ENCODE measurements at regions not wholly inside any gene's neighbourhood (a gene's known extent, or its start where the extent isn't known, plus 50 kb on each side); places are given as distances from the start of the nearest gene placed in this dataset.

DNA sequence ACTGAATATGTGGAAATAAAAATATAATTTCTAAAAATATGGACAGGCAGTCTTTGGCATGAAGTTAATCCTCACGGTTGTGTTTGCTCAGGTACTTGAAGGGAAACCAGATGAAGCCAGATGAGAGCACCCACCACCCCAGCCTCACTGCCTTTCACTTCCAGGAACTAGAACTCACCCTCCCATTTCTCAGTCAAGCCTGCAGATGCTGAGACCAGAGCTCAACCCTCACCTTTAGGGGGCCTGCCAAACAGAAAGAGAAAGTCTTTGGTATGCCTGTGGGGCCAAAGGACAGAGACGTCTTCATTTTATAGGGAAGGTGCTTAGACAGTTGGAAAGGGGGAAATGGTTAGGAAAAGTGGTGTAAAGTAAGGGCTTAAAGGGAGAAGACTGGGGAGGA lies 252.8 kb upstream of the PLET1 start:
- DNase-seq (ENCODE audit: low read depth in 3 of 3), result no peak

DNA sequence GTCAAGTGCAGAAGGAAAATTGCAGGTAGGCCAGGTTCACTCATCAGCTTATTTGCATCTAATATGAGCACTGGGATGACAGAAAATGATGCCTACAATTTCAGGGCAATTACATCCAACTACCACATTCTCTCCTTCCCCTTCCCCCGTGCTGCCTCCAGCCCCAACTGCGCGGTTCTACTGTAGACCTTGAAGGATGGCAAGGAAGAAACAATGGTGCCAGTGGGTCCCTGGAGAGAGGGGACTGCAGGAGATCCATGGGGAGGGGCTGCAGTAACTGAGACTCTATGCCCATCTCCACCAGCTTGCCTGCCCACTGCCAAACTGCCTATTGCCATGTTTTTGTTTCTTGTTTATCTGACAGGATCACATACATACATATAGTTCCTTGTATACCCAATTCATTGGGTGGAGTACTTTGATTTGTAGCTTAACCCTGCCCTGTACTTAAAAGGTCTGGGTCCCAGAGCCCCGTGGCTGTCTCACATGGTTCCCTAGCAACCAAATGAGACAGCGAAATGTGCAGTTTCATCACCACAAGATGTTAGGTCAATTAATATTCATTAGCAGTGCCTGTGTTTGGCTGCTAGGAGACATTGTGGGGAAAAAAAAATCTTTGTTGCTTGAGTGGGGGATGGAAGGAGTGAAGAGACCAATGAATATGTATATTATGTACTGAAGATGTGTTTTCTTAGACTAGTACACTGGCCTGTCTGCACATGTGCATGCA lies 253.5 kb upstream of the PLET1 start:
- DNase-seq (ENCODE audit: low read depth in 3 of 3), result no peak

- DNase-seq (ENCODE audit: low read depth in 3 of 3), result no peak
These were observed 255.6 kb upstream of the PLET1 start for GRCh38 chr11:112516261-112516660.

DNA sequence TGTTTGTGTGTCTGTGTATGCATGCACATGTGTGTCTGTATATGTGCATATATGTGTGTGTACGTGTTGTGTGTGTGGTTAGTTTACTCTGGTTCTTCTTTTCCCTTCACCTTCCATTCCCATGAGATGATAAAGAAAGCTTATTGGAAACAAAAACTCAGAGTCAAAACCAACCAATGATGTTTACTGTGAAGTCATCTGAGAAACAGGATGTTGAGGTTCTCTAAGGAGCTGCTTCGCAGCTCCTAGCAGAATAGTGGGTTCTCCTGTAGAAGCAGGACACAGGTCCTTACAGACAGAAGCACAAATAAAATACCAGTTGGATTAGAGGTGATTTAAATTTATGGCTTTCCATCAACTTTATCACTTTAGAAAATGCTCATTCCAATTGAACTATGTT lies 256.1 kb upstream of the PLET1 start:
- DNase-seq (ENCODE audit: low read depth in 3 of 3), result no peak

DNA sequence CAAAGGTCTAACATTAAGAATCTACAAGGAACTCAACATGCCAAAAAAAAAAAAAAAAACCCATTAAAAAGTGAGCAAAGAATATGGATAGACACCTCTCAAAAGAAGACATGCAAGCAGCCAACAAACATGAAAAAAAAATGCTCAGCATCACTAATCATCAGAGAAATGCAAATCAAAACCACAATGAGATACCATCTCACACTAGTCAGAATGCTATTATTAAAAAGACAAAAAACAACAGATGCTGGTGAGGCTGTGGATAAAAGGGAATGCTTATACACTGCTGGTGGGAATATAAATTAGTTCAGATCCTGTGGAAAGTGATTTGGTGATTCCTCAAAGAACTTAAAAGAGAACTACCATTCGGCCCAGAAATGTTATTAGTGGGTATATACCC lies 257.7 kb upstream of the PLET1 start:
- no peak for DNase-seq (ENCODE audit: low read depth in 3 of 3)

DNA sequence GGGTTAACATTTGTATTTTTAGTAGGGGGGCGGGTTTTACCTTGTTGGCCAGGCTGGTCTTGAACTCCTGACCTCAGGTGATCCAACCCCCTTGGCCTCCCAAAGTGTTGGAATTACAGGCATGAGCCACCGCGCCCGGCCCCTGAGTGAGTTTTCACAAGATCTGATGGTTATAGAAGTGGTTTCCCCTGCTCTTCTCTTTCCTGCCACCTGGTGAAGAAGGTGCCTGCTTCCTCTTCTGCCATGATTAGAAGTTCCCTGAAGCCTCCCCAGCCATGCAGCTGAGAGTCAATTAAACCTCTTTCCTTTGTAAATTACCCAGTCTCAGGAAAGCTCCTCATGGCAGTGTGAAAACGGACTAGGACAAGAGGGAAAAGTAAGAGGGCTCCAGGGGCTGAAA lies 259.1 kb upstream of the PLET1 start:
- no peak for DNase-seq (ENCODE audit: low read depth in 3 of 3)

DNA sequence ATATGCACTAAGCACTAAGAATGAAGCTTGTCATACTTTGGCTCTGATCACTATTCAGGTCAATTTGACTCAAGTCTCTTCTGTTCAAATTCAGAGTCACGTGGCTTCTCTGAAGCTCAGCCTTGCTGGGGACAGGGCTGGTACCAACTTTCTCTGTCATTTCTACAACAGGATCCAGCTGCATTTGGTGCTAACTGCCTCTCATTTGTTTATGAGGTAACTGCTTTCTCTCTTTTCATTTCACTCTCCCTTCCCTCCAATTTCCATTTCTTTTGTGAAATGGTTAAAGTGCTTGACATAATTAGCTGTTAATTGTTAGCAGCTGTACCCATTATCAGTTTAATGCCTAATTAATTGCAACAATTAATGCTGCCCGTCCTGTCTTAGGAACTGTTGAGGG lies 259.7 kb upstream of the PLET1 start:
- no peak for DNase-seq (ENCODE audit: low read depth in 3 of 3)

GRCh38 chr11:112522536-112522935 lies 261.9 kb upstream of the PLET1 start:
- no peak for DNase-seq (ENCODE audit: low read depth in 3 of 3)

DNA sequence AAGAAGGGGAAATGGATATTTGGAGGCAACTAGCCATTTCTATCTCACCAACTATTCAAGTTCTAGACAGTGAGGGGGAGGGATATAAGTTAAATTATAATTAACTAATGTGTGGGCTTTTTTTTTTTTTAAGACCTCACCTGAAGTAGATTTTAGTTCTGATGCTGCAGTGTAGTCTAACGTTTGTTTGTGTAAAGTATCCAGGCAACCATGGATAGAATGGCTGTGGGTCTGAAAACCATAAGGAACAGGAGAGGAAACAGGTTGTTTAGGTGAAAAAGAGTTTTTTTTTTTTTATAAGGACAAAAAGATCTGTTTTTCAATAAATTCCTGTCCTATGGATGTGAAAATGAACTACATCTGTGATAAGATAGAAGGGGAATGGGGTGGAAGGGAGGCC lies 262.4 kb upstream of the PLET1 start:
- DNase-seq (ENCODE audit: low read depth in 3 of 3), result no peak

DNA sequence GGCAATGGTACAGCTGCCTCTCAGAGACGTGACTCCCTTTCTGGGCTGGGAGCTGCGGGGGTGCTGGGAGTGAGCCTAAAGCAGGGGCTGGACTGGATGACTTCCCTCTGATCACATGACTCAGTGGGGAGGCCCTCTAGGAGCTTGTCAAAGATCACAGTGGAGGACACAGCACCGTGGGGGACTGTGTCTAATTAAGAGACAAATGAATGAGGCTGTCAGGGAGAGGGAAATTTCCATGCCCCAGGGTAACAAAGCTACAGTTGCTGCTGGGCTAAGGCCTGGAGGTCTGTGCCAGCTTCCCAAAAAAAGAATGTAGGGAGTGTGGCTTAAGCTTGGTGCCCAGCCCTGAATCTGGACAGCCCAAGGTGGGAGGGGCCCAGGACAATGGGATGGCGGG lies 262.8 kb upstream of the PLET1 start:
- no peak for DNase-seq (ENCODE audit: low read depth in 3 of 3)

- DNase-seq (ENCODE audit: low read depth in 3 of 3), result no peak
These were observed 263.3 kb upstream of the PLET1 start for GRCh38 chr11:112523951-112524350.

- DNase-seq (ENCODE audit: low read depth in 3 of 3), result no peak
These were observed 264.1 kb upstream of the PLET1 start for GRCh38 chr11:112524798-112525197.

DNA sequence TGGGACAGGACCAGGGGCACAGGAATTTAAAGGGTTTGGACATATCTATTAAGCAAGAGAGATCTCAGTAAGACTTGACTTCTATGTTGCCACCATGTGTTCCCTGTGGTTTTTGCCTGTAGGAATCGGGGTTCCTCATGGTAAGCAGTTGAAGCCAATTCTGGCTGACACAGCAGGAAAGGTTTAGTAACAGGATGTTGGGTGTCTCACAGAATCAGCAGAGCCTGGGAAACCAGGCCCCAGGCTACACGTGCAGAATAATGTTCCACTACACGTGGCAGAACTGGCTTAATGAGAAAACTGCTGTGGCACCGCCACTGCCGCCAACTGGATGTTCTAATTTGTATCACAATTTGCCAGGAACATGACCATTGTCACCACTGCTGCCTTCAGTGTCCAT lies 264.6 kb upstream of the PLET1 start:
- no peak for DNase-seq (ENCODE audit: low read depth in 3 of 3)

- no peak for DNase-seq (ENCODE audit: low read depth in 3 of 3)
These were observed 265.4 kb upstream of the PLET1 start for GRCh38 chr11:112525844-112526590.

DNA sequence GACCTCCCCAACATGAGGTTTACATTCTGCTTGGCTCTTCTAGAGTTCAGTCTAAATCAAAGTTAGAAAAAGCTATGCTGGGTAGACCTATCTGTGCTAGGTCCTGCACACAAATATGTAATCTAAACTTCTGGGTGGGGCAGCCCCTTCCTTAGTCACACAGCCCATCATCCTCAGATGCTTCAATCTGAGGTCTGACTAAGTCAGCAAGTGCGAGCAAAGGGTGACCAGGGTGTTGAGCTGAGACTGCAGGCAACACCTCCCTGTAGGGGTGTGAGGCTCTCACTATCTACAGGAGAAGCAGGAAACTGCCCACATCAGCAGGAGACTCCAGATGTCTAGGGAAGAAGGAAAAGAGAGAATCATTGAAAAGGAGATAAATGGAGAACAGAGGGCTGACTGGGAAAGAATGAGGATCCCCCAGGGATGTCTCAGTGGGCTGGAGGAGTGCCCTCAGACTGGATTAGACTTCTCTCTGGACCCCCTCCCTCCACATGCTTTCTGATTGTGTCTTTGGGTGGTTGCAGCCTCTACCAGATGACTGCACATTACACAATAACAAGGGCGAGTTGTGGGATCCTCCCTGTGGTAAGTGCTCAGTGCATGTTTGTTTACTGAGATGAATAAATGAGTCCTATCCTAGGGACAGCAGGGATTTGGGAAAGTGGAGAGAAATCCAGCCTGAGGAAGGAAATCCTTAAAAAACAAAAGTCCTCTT lies 266.2 kb upstream of the PLET1 start:
- no peak for DNase-seq (ENCODE audit: low read depth in 3 of 3)

GRCh38 chr11:112529071-112529470 lies 268.4 kb upstream of the PLET1 start:
- DNase-seq (ENCODE audit: low read depth in 3 of 3), result no peak

DNA sequence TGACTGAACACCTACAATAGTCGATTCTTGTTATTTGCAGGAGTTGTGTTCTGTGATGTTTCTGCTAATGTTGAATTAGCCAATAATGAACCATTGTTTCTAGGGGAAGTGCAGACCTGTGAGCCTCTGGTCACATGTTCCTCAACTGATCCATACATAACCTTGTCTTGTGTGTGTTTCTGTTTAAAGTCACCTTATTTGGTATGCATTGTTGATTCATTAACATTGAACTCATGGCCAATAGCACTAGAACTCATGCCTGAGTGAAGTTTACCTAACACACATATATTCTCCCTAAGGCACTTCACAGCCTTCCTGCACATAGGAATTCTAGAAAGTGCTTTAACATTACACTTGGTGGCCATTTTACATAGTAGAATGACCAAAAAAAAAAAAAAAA lies 271.8 kb upstream of the PLET1 start:
- DNase-seq (ENCODE audit: low read depth in 3 of 3), result no peak

DNA sequence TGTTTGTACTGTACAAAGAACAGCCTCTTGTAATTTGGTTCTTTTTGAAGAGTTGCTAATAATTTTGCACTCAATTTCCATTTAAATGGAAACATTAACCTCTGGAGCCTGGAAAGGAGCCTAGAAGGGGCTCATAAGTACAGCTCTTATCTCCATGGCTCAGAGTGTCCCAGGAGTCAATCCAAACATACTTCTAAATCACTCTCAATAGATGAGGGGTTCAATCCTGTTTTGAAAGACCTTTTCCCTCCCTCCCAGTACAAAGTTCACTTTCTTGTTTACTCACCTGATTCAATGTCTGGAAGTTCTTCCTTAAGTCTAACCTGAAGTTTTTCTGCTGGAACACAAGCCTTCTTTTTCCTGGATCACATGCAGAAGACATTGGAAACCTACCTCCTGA lies 273.0 kb upstream of the PLET1 start:
- DNase-seq (ENCODE audit: low read depth in 3 of 3), result no peak

- no peak for DNase-seq (ENCODE audit: low read depth in 3 of 3)
These were observed 273.5 kb upstream of the PLET1 start for GRCh38 chr11:112534208-112534607.

DNA sequence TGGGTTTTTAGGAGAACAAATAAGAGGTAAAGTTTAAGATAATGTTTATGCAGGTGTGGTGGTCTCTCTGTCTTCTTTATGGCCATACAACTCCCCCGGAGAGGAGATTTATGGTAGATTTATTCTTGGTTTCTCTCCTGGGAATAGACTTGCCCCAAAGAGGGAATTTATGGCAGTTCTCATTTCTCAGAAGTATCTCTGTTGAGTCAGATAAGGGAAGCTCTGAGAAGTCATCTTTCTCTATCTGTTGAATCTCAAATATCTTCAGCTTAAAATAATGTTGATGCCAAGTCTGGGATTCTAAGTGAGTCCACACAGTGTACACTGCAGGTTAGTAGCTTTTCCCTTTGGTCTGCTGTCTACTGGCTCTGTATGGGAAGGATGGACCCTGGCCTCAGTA lies 276.4 kb upstream of the PLET1 start:
- no peak for DNase-seq (ENCODE audit: low read depth in 3 of 3)

DNA sequence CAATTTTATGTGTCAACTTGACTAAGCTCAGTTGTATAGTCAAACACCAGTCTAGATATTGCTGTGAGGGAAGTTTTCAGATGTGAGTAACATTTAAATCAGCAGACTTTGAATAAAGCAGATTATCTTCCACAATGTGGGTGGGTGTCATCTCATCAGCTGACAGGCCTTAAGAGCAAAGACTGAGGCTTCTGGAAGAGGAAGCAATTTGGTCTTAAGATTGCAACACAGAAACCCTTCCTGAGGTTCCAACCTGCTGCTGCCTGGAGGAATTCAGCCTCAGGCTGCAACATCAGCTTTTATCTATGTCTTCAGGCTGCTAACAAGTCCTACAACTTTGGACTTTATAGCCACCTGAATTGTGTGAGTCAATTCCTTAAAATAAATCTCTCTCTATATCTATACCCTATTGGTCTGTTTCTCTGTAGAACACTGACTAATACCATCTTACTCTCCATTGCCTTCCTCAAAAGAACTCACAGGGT lies 277.2 kb upstream of the PLET1 start:
- DNase-seq (ENCODE audit: low read depth in 3 of 3), result no peak

DNA sequence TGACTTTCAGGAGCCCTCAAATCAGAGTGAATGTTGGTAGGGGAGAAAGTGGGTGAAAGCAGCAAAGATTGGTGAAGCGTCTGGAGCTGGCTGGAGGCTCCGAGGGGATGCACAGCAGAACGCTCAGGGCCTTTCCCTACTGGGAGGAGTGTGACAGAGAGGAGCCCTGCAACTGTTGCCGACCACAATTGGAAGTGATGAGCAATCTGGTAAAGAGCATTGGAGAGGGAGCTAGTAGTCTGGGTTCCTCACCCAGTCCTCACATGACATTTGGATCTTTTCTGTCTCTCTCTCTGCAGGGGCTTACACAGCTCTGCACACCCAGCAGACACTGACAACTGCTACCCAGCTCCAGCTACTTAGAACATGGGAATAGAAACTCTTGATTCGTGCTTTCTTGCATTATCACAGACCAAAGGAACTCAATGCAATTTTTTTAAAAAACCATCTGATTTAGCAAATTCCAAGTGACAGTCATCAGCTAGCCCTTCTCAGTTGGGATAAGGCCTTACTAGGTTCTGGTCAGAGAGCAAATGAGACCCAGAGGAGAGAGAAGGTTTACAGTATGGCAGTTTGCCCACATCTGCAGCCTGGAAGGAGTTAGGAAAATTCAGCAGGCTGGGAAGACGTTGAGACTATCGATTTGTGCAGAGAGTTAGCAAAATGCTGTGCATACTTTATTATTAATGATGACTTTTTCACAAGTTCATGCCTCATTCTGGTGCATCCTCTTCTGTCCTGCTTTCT lies 278.0 kb upstream of the PLET1 start:
- no peak for DNase-seq (ENCODE audit: low read depth in 3 of 3)

Measured in stimulated activated CD4-positive, alpha-beta T cell treated with anti-CD3 and anti-CD28 coated beads, TNF-alpha, amount 100 ng/mL, for 4 hours (primary cell).